H54 (cell line): ENCODE measurements at regions not wholly inside any gene's neighbourhood (a gene's known extent, or its start where the extent isn't known, plus 50 kb on each side); places are given as distances from the start of the nearest gene placed in this dataset.
"Not testable (repeated sequence)": the region's sequence is repeated elsewhere in the genome, so short reads cannot be mapped to it uniquely, and the experiment has no call there.

Source experiments
- DNase-seq: peaks from one replicate; pipeline ENCODE4 v3.0.0; 2011; ENCODE audit warnings: low spot score, mixed read lengths; ENCODE audit not compliant: insufficient read length
- FAIRE-seq: peaks from 3 replicates; lab custom pipeline; 2011; peaks lifted over from hg19 to GRCh38; lab: Jason Lieb, UNC
- POLR2A ChIP-seq: IDR thresholded peaks from 2 replicates; pipeline ENCODE4 v1.6.1; 2011; ENCODE audit warnings: low read depth, mild to moderate bottlenecking, low read length

DNA sequence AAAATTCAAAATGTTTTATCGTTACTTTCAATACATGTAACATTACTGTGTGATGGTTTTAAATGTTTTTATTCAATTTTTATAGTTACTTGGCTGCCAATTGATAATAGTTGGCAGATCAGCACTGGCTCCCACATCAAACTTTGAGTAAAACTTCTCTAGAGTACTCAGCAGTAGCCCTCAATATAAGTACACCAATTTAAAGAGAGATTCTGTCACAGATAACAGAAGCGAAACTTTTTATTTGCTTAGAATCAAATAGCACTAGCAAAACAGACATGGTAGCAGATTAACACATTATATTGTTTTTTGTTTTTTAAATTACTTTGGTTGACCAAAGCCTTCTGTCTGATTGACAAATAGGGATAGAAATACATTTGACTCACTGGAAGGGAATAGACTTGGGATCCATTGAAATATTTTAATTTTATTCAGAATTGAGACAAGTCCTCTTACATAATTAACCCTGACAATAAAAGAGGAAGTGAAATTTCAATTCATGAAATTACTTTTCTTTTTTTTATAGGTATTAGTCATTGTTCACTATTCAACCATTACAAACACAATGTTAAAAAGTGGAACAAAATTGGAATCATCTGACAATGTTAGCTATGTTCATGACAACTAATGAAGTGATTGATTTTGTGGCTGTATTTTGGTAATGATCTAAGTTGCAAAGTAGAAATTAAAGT, 554.9 kb downstream of the KLHL4 start:
- FAIRE-seq (no peak), DNase-seq (no peak)
- TF ChIP-seq POLR2A = no peak

DNA sequence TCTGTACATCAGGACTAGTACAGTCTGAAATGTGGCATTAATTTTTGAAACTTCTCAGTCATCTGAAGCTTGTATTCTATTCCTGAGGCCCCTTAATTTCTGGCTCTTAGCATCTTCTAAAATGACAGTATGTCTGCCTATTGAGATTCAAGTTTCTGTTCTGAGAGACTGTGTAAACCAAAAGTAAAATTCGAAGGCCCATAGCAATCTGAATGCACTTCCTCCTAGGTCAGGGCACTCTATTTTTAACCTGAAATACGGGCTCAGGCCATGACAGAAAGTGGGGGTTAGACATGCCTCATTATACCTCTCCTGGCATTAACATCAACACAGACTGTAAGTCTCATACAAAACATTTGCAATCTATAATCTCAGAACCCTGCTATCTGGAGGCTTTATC, 584.4 kb downstream of the KLHL4 start:
- FAIRE-seq = no peak
- no peak for DNase-seq
- no peak for TF ChIP-seq POLR2A

DNA sequence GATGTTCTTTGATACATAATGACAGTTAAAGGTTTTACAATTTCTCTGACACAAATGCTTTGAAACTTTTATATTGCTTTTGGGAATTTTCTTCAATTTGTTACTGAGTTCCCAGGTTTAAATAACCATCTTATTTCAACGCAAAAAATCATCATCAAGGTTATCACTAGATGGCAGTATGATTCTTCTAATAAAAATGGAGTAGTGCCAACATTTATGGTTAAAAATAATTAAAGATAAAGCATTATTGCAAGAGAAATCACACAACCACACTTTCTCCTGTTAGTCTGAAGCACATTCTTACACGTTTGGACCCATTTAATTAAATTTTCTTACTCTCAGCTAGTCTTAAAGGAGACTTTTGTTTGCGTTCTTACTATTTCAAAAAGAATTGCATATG, 611.3 kb upstream of the CPXCR1 start:
- DNase-seq (no peak), FAIRE-seq (no peak)
- TF ChIP-seq POLR2A = no peak

DNA sequence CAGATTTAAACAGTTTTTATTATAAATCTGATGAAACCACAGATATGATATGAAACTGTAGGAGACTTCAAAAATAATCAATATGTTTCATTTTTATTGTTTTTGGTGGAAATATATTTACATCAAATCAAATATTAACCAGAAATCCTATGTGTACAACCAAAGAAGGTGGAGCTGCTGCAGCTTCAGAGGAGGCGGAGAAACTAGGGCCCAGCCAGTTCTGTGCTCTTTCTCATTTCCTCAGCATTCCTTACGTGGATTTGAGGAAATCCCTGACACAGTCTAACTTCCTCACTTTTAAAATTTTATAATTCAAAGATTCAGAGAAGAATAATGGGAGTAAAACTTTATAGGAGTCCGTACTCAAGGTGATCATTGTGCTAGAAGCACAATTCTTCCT, 610.7 kb upstream of the CPXCR1 start:
- DNase-seq = no peak
- TF ChIP-seq POLR2A = no peak
- FAIRE-seq = no peak

DNA sequence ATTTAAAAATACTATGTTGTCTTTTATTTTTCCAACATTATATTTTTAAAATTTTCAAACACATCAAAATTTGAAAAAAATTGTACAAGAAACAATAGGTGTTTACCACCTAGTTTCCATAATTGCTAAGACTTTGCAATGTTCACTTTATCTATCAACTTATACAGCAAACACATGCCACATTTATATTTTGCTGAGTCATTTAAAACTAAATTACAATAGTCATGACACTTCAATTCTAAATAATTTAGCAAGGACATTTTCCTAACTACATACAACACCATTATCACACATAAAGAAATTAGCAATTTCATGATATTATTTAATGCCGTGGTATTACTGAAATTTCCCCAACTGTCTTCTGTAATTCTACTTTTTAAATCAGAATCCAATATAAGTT, 600.4 kb upstream of the CPXCR1 start:
- no peak for FAIRE-seq

DNA sequence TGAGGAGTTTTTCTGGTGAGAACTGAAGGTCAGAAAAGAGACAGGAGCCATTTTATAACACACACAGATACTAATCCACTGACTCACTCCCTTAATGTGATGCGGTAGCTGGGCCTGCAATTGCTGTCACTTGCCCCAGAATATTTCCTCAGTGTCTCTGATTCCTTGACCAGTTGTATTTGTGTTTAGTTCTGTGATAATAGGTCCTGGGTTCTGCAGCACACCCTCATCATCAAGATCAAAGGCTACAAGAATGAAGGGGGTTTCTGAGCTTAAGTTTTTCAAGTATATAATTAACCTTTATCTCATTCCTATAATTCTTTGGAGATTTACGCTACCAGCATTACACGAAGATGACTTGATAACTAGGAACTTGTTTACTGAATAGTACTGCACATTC, 576.5 kb upstream of the CPXCR1 start:
- TF ChIP-seq POLR2A = no peak
- DNase-seq = no peak
- no peak for FAIRE-seq

More for the DNA sequence above, 600.4 kb upstream of the CPXCR1 start:
- no peak for DNase-seq
- TF ChIP-seq POLR2A = no peak

DNA sequence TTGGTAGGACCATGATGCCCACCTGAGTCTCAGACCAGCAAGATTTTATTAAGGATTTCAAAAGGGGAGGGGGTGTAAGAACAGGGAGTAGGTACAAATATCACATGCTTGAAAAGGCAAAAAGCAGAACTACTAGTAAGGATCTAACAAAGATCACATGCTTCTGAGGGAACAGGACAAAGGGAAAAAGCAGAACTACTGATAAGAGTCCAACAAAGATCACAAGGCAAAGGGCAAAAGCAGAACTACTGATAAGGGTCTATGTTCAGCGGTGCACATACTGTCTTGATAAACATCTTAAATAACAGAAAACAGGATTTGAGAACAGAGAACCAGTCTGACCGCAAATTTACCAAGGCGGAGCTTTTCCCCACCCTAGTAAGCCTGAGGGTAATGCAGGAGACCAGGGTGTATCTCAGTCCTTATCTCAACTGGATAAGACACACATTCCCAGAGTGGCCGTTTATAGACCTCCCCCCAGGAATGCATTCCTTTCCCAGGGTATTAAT, 573.0 kb upstream of the CPXCR1 start:
- not testable (repeated sequence) for FAIRE-seq, DNase-seq

DNA sequence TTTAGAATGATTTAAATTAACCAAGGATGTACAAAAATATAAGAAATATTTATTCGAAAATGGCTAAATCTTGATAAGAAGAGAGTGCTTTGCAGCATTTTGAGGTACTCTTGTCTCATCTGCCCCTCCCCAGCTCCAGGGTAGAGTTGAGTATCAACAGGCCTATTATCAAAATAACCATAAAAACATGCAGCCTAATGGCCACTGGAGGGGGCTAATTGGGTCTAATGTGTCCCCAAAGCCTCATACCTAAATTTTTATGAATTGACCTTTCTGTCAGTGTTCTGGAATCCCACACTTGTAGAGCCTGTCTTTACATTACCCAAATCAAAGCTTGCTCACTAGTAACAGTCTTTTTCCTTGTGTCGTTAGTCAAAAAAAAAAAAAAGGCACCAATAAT, 544.9 kb upstream of the CPXCR1 start:
- no peak for FAIRE-seq
- DNase-seq = no peak
- TF ChIP-seq POLR2A = no peak

DNA sequence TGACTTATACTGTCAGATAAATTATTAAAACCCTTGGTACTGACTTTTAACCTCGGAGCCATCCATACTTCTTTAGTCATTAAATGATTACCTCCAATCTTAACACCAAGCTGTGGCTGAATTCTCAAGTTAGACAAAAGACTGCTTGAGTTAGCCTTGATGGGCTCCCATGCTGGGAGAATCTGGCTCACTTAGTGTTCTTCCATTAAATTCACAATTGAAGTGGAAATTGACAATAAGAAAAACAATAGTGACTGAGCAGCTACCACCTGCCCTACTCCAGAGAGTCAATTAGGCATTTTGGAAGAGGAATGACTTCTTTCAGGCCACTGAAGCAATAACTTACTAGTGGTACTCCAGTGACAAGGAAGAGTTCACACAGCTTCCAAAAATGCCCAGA, 503.0 kb upstream of the CPXCR1 start:
- no peak for TF ChIP-seq POLR2A
- DNase-seq (no peak), FAIRE-seq (no peak)

DNA sequence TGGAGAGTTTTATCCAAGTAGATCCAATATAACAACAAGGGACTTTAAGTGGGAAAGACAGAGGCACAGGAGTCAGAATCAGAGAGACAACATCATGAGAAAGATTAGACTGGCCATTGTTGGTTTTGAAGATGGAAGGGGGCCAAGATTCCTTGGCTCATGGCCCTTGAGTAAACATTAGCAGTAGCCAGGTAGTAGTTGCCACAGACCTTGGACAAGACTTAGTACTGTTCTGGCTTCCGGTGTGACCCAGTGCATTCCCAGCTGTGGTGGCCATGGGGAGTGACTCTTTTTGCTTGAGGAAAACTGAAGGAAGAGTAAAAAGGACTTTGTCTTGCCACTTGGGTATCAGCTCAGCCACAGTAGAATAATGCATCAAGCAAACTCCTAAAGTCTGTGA, 462.2 kb upstream of the CPXCR1 start:
- DNase-seq = no peak
- no peak for TF ChIP-seq POLR2A
- FAIRE-seq = no peak

DNA sequence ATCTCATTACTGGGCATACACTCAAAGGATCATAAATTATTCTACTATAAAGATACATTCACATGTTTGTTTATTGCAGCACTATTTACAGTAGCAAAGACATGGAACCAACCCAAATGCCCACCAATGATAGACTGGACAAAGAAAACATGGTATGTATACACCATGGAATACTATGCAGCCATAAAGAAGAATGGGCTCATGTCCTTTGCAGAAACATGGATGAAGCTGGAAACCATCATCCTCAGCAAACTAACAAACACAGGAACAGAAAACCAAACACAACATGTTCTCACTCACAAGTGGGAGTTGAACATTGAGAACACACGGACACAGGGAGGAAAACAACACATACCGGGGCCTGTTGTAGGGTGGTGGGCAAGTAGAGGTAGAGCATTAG, 433.1 kb upstream of the CPXCR1 start:
- not testable (repeated sequence) for DNase-seq, FAIRE-seq

DNA sequence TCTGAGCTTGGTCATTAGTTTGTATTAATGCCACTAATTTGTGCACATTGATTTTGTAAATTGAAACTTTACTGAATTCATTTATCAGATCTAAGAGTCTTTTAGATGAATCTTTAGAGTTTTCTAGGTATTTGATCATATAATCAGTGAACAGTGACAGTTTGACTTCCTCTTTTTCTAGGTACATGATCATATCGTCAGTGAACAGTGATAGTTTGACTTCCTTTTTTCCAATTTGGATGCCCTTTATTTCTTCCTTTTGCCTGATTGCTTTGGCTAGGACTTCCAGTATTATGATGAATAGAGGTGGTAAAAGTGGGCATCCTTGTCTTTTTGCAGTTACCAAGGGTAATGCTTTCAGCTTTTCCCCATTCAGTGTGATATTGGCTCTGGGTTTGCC, 421.4 kb upstream of the CPXCR1 start:
- DNase-seq (no peak), FAIRE-seq (no peak)
- TF ChIP-seq POLR2A = no peak

DNA sequence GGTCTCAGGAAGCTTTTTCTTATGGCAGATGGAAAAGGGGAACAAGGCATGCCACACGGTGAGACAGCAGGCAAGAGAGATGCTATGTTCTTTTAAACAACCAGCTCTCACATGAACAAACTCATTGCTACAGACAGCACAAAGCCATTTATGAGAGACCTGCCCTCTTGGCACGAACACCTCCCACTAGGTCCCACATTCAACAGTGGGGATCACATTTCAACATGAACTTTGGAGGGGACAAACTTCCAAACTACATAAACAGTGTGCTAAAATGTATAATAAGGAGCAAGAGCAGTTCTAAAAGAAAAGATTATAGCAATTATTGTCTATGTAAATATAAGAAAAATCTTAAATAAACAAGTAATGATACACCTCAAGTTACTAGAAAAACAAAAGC, 391.8 kb upstream of the CPXCR1 start:
- FAIRE-seq (no peak), DNase-seq (no peak)
- TF ChIP-seq POLR2A = no peak

DNA sequence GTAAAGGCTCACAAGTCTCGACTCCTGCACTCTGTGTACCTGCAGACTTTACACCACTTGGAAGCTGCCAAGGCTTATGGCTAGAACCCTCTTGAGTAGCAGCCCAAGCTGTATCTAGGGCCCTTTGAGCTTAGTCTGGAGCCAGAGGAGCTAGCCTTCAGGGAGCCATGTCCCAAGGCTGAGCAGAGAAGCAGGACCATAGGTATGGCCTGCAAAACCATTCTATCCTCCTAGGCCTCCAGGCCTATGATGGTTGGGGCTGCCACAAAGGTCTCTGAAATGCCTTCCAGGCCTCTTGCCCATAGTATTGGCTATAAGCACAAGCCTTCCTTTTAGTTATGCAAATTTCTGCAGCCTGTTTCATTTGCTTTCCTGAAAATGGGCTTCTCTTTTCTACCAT, 380.7 kb upstream of the CPXCR1 start:
- no peak for FAIRE-seq

DNA sequence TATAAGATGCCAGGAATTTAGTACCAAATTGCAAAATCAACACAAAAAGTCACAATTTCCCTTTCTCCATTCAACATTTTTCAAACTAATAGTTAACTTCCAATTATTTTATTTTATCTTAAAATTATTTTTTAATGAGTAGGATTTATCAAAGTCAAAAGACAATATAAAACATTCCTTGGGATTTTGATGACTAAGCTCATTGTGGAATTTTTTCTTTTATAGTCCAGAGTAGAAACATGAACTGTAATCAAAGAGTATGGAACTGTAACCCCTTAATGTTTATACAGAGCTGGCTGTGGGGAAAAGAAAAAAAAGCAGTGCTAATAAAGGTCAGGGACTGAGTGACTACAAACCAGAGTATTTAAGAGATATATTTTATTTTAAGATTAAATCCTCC, 368.6 kb upstream of the CPXCR1 start:
- DNase-seq = no peak
- no peak for TF ChIP-seq POLR2A
- FAIRE-seq = no peak

More for the DNA sequence above, 380.7 kb upstream of the CPXCR1 start:
- TF ChIP-seq POLR2A = no peak
- DNase-seq = no peak
